ENCODE measurements at regions not wholly inside any gene's neighbourhood (a gene's known extent, or its start where the extent isn't known, plus 50 kb on each side); places are given as distances from the start of the nearest gene placed in this dataset.
"Not testable (repeated sequence)": the region's sequence is repeated elsewhere in the genome, so short reads cannot be mapped to it uniquely, and the experiment has no call there.

GRCh38 chr5:92017776-92018175 lies 634.7 kb upstream of the ARRDC3 start:
- ATAC-seq (ENCODE audit: low FRiP score), result no peak
- Histone ChIP-seq H3K36me3 (ENCODE audit: control insufficient read depth in 1 of 2, insufficient read depth in 2 of 2, low read length in 1 of 2) (no peaks in the 10 kb centered on the region), H3K27ac (ENCODE audit: low read depth in 1 of 2, low read length in 2 of 2) (no peak overlapping the region), H3K27me3 (ENCODE audit: control insufficient read depth in 1 of 2, insufficient read depth in 2 of 2, low read length in 1 of 2) (no peaks in the 10 kb centered on the region), H3K9me3 (ENCODE audit: control insufficient read depth, low read length) (no peaks in the 10 kb centered on the region), H3K4me1 (ENCODE audit: control insufficient read depth in 1 of 2, insufficient read depth in 2 of 2, low read length in 2 of 2) (no peaks in the 10 kb centered on the region), H3K4me3 (ENCODE audit: low read length in 2 of 2) (no peak overlapping the region)
- DNase-seq, result no peak
- intact Hi-C loops (cut with DNase I), result no loop called here

GRCh38 chr5:92011845-92012244 lies 628.7 kb upstream of the ARRDC3 start:
- not testable (repeated sequence) for ATAC-seq (ENCODE audit: low FRiP score)
- WGBS, 2 donors, result 81 to 91% methylated on average over 1 of the region's 1 CpG

GRCh38 chr5:92003806-92004205 lies 620.7 kb upstream of the ARRDC3 start:
- intact Hi-C loops (cut with DNase I), result no loop called here
- ATAC-seq (ENCODE audit: low FRiP score) (no peak), DNase-seq (no peak)
- 67 to 71% methylated on average over 5 of the region's 5 CpGs for WGBS, 2 donors
- Histone ChIP-seq H3K27ac (ENCODE audit: low read depth in 1 of 2, low read length in 2 of 2) (no peak overlapping the region), H3K4me1 (ENCODE audit: control insufficient read depth in 1 of 2, insufficient read depth in 2 of 2, low read length in 2 of 2) (no peaks in the 10 kb centered on the region), H3K36me3 (ENCODE audit: control insufficient read depth in 1 of 2, insufficient read depth in 2 of 2, low read length in 1 of 2) (no peaks in the 10 kb centered on the region), H3K9me3 (ENCODE audit: control insufficient read depth, low read length) (no peaks in the 10 kb centered on the region), H3K4me3 (ENCODE audit: low read length in 2 of 2) (no peak overlapping the region), H3K27me3 (ENCODE audit: control insufficient read depth in 1 of 2, insufficient read depth in 2 of 2, low read length in 1 of 2) (no peaks in the 10 kb centered on the region)

More at GRCh38 chr5:92011845-92012244, 628.7 kb upstream of the ARRDC3 start:
- DNase-seq; H3K27me3 ChIP-seq (ENCODE audit: control insufficient read depth in 1 of 2, insufficient read depth in 2 of 2, low read length in 1 of 2); H3K4me1 ChIP-seq (ENCODE audit: control insufficient read depth in 1 of 2, insufficient read depth in 2 of 2, low read length in 2 of 2); H3K36me3 ChIP-seq (ENCODE audit: control insufficient read depth in 1 of 2, insufficient read depth in 2 of 2, low read length in 1 of 2); H3K9me3 ChIP-seq (ENCODE audit: control insufficient read depth, low read length); H3K27ac ChIP-seq (ENCODE audit: low read depth in 1 of 2, low read length in 2 of 2); H3K4me3 ChIP-seq (ENCODE audit: low read length in 2 of 2); intact Hi-C loops (cut with DNase I): not testable (repeated sequence)

- Histone ChIP-seq H3K36me3 (ENCODE audit: control insufficient read depth in 1 of 2, insufficient read depth in 2 of 2, low read length in 1 of 2) (no peaks in the 10 kb centered on the region), H3K27me3 (ENCODE audit: control insufficient read depth in 1 of 2, insufficient read depth in 2 of 2, low read length in 1 of 2) (no peaks in the 10 kb centered on the region), H3K4me1 (ENCODE audit: control insufficient read depth in 1 of 2, insufficient read depth in 2 of 2, low read length in 2 of 2) (no peaks in the 10 kb centered on the region), H3K27ac (ENCODE audit: low read depth in 1 of 2, low read length in 2 of 2) (no peak overlapping the region), H3K9me3 (ENCODE audit: control insufficient read depth, low read length) (no peaks in the 10 kb centered on the region), H3K4me3 (ENCODE audit: low read length in 2 of 2) (no peak overlapping the region)
- WGBS, 2 donors, result 44 to 53% methylated on average over 4 of the region's 4 CpGs
- ATAC-seq (ENCODE audit: low FRiP score) (no peak), DNase-seq (no peak)
- intact Hi-C loops (cut with DNase I), result no loop called here
Observed at GRCh38 chr5:92002721-92003274, 619.7 kb upstream of the ARRDC3 start.

GRCh38 chr5:91998774-91999173 lies 615.7 kb upstream of the ARRDC3 start:
- WGBS, 2 donors, result 45 to 56% methylated on average over 3 of the region's 3 CpGs
- Histone ChIP-seq H3K27ac (ENCODE audit: low read depth in 1 of 2, low read length in 2 of 2) (no peak overlapping the region), H3K4me3 (ENCODE audit: low read length in 2 of 2) (no peak overlapping the region), H3K36me3 (ENCODE audit: control insufficient read depth in 1 of 2, insufficient read depth in 2 of 2, low read length in 1 of 2) (no peaks in the 10 kb centered on the region), H3K9me3 (ENCODE audit: control insufficient read depth, low read length) (no peaks in the 10 kb centered on the region), H3K27me3 (ENCODE audit: control insufficient read depth in 1 of 2, insufficient read depth in 2 of 2, low read length in 1 of 2) (no peaks in the 10 kb centered on the region), H3K4me1 (ENCODE audit: control insufficient read depth in 1 of 2, insufficient read depth in 2 of 2, low read length in 2 of 2) (no peaks in the 10 kb centered on the region)
- DNase-seq (no peak), ATAC-seq (ENCODE audit: low FRiP score) (no peak)
- intact Hi-C loops (cut with DNase I), result no loop called here

GRCh38 chr5:91983869-91984268 lies 600.8 kb upstream of the ARRDC3 start:
- Histone ChIP-seq H3K9me3 (ENCODE audit: control insufficient read depth, low read length) (no peaks in the 10 kb centered on the region), H3K27ac (ENCODE audit: low read depth in 1 of 2, low read length in 2 of 2) (no peak overlapping the region), H3K36me3 (ENCODE audit: control insufficient read depth in 1 of 2, insufficient read depth in 2 of 2, low read length in 1 of 2) (no peaks in the 10 kb centered on the region), H3K4me1 (ENCODE audit: control insufficient read depth in 1 of 2, insufficient read depth in 2 of 2, low read length in 2 of 2) (no peaks in the 10 kb centered on the region), H3K4me3 (ENCODE audit: low read length in 2 of 2) (no peak overlapping the region), H3K27me3 (ENCODE audit: control insufficient read depth in 1 of 2, insufficient read depth in 2 of 2, low read length in 1 of 2) (no peaks in the 10 kb centered on the region)
- intact Hi-C loops (cut with DNase I), result no loop called here
- WGBS, 2 donors, result 78 to 82% methylated on average over 1 of the region's 1 CpG
- DNase-seq (no peak), ATAC-seq (ENCODE audit: low FRiP score) (no peak)

GRCh38 chr5:91978221-91978882 lies 595.2 kb upstream of the ARRDC3 start:
- WGBS, 2 donors, result 86 to 92% methylated on average over 2 of the region's 2 CpGs
- intact Hi-C loops (cut with DNase I), result no loop called here
- no peak overlapping the region for H3K4me3 ChIP-seq (ENCODE audit: low read length in 2 of 2)
- no peaks in the 10 kb centered on the region for H3K27me3 ChIP-seq (ENCODE audit: control insufficient read depth in 1 of 2, insufficient read depth in 2 of 2, low read length in 1 of 2)
- DNase-seq, result no peak
- ATAC-seq (ENCODE audit: low FRiP score), result no peak
- H3K27ac ChIP-seq (ENCODE audit: low read depth in 1 of 2, low read length in 2 of 2), result no peak overlapping the region
- H3K9me3 ChIP-seq (ENCODE audit: control insufficient read depth, low read length), result no peaks in the 10 kb centered on the region
- no peaks in the 10 kb centered on the region for H3K36me3 ChIP-seq (ENCODE audit: control insufficient read depth in 1 of 2, insufficient read depth in 2 of 2, low read length in 1 of 2)
- no peaks in the 10 kb centered on the region for H3K4me1 ChIP-seq (ENCODE audit: control insufficient read depth in 1 of 2, insufficient read depth in 2 of 2, low read length in 2 of 2)

- Histone ChIP-seq H3K4me3 (ENCODE audit: low read length in 2 of 2) (no peak overlapping the region), H3K9me3 (ENCODE audit: control insufficient read depth, low read length) (no peaks in the 10 kb centered on the region), H3K36me3 (ENCODE audit: control insufficient read depth in 1 of 2, insufficient read depth in 2 of 2, low read length in 1 of 2) (no peaks in the 10 kb centered on the region), H3K27me3 (ENCODE audit: control insufficient read depth in 1 of 2, insufficient read depth in 2 of 2, low read length in 1 of 2) (no peaks in the 10 kb centered on the region), H3K4me1 (ENCODE audit: control insufficient read depth in 1 of 2, insufficient read depth in 2 of 2, low read length in 2 of 2) (no peaks in the 10 kb centered on the region), H3K27ac (ENCODE audit: low read depth in 1 of 2, low read length in 2 of 2) (no peak overlapping the region)
- intact Hi-C loops (cut with DNase I), result no loop called here
- no peak for ATAC-seq (ENCODE audit: low FRiP score)
- no peak for DNase-seq
Observed at GRCh38 chr5:91977579-91977978, 594.5 kb upstream of the ARRDC3 start.

GRCh38 chr5:91976451-91976850 lies 593.3 kb upstream of the ARRDC3 start:
- Histone ChIP-seq H3K9me3 (ENCODE audit: control insufficient read depth, low read length) (no peaks in the 10 kb centered on the region), H3K27me3 (ENCODE audit: control insufficient read depth in 1 of 2, insufficient read depth in 2 of 2, low read length in 1 of 2) (no peaks in the 10 kb centered on the region), H3K27ac (ENCODE audit: low read depth in 1 of 2, low read length in 2 of 2) (no peak overlapping the region), H3K4me1 (ENCODE audit: control insufficient read depth in 1 of 2, insufficient read depth in 2 of 2, low read length in 2 of 2) (no peaks in the 10 kb centered on the region), H3K36me3 (ENCODE audit: control insufficient read depth in 1 of 2, insufficient read depth in 2 of 2, low read length in 1 of 2) (no peaks in the 10 kb centered on the region), H3K4me3 (ENCODE audit: low read length in 2 of 2) (no peak overlapping the region)
- ATAC-seq (ENCODE audit: low FRiP score) (no peak), DNase-seq (no peak)
- intact Hi-C loops (cut with DNase I), result no loop called here
- WGBS, 2 donors, result 68 to 69% methylated on average over 3 of the region's 3 CpGs
